Left lung (tissue), 4 donors: ENCODE measurements at regions not wholly inside any gene's neighbourhood (a gene's known extent, or its start where the extent isn't known, plus 50 kb on each side); places are given as distances from the start of the nearest gene placed in this dataset.
"Not testable (repeated sequence)": the region's sequence is repeated elsewhere in the genome, so short reads cannot be mapped to it uniquely, and the experiment has no call there.

Experiments used
- ATAC-seq: fragments of 200-7000 bp; cut with Tn5 transposase; one replicate; pipeline ENCODE4 v1.9.1; 2020; ENCODE audit warnings: moderate library complexity
- DNase-seq, 4 donors: peaks; one replicate each; pipeline ENCODE4 v3.0.0-alpha.2; 2013 to 2020
- H3K27ac ChIP-seq, 2 donors: fragments of 200-600 bp; sonication (generic) in 1 of 2; one replicate each; pipeline versions ENCODE4 v1.5.0 to v1.8.0; 2020 to 2021
- H3K27me3 ChIP-seq, 2 donors: fragments of 200-600 bp; sonication (generic) in 1 of 2; one replicate each; pipeline versions ENCODE4 v1.5.0 to v1.8.0; 2020 to 2021
- H3K36me3 ChIP-seq, 2 donors: fragments of 200-600 bp; sonication (generic) in 1 of 2; one replicate each; pipeline versions ENCODE4 v1.5.0 to v1.8.0; 2020 to 2021
- H3K4me1 ChIP-seq, 2 donors: fragments of 200-600 bp; one replicate each; pipeline ENCODE4 v1.8.0; 2021
- H3K4me3 ChIP-seq, 2 donors: fragments of 200-600 bp; sonication (generic) in 1 of 2; one replicate each; pipeline versions ENCODE4 v1.5.0 to v1.8.0; 2020 to 2021; ENCODE audit warnings: mild to moderate bottlenecking in 1 of 2
- H3K9me3 ChIP-seq, 2 donors: fragments of 200-600 bp; sonication (generic) in 1 of 2; one replicate each; pipeline versions ENCODE4 v1.5.0 to v1.8.0; 2020 to 2021
- intact Hi-C, 2 donors: fragments of 100-400 bp; cut with DNase I; formaldehyde crosslinking; loops; one replicate each; pipeline versions ENCODE4 v1.11.2 to v1.14.2; 2022
- TF ChIP-seq, protein P1 (sequence below), 2 donors: fragments of 200-600 bp; sonication (generic) in 1 of 2; IDR thresholded peaks; one replicate each; pipeline versions ENCODE4 v1.5.0 to v1.8.0; 2021; ENCODE audit warnings: antibody characterized with exemption in 2 of 2
- donor health status: DM: no; HTN: yes; CAD: no.
- donor health status: DM: no; HTN: no; CAD: no.

DNA sequence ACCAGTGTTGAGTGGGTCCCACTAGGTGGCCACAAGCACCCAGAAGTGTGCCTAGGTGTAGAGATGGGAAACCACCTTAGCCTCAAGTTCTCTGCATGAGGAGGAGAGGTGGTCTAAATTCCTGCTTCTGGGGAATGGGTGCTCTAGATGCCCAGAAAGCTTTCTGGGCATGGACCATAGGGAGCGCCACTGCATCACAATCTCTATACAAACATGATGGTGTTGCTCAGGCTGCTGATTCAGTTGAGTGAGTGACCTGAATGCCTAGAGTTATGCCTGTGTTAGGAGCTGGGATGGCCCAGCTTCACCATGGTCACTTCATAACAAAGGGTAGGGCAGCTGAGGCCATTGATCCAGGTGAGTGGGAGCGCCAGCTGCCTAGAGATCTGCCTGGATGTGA, 667.9 kb upstream of the ARRDC3 start:
- H3K4me1 ChIP-seq: no peaks in the 10 kb centered on the region
- TF ChIP-seq, protein P1, sequence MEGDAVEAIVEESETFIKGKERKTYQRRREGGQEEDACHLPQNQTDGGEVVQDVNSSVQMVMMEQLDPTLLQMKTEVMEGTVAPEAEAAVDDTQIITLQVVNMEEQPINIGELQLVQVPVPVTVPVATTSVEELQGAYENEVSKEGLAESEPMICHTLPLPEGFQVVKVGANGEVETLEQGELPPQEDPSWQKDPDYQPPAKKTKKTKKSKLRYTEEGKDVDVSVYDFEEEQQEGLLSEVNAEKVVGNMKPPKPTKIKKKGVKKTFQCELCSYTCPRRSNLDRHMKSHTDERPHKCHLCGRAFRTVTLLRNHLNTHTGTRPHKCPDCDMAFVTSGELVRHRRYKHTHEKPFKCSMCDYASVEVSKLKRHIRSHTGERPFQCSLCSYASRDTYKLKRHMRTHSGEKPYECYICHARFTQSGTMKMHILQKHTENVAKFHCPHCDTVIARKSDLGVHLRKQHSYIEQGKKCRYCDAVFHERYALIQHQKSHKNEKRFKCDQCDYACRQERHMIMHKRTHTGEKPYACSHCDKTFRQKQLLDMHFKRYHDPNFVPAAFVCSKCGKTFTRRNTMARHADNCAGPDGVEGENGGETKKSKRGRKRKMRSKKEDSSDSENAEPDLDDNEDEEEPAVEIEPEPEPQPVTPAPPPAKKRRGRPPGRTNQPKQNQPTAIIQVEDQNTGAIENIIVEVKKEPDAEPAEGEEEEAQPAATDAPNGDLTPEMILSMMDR (IDR thresholded peaks at IDR 0.05): no peak
- intact Hi-C loops: no loop called here
- H3K4me3 ChIP-seq: no peak overlapping the region
- peaks cover 0 to 8% of the 10 kb centered on the region in 2 donors for H3K9me3 ChIP-seq
- DNase-seq: no peak
- ATAC-seq: no peak
- no peaks in the 10 kb centered on the region for H3K36me3 ChIP-seq
- H3K27me3 ChIP-seq: no peaks in the 10 kb centered on the region
- H3K27ac ChIP-seq: no peak overlapping the region

DNA sequence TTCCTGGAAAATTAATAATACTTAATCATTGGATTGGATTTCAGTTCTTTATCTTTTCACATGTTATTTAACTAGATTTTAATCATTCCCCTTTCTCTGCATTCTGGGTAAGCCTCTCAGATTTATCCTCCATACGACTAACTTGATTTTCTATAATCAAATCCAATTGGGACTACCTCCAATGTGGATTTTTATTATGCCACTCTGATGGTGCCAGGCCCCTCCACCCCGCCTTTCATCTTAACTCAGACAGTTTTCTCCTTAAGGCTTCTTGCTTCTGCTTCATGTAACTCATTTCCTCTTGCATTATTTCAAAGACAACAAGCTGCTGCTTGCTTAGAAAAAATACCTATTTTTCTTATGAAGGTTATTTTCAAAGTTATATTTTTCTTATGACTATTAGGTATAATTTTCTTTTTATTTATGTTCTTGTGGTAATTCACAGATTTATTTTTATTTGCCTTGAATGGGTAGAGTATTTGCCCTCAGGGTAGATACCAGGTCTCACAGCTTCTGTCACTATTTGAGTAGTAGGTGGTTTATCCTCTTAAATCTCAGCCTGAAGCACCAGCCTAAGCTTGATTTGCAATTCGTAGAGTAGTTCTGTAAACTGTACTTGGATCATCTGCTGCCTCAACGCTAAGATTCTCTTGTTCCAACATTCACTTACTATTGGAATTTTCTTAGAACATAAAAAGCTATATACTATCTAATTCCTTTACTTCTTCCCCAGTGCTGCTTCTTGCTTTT, 659.0 kb upstream of the ARRDC3 start:
- DNase-seq (no peak), ATAC-seq (no peak)
- H3K36me3 ChIP-seq: no peaks in the 10 kb centered on the region
- H3K27ac ChIP-seq: no peak overlapping the region
- TF ChIP-seq, protein P1 (IDR thresholded peaks at IDR 0.05): no peak
- intact Hi-C loops: no loop called here
- no peak overlapping the region for H3K4me3 ChIP-seq
- H3K27me3 ChIP-seq: no peaks in the 10 kb centered on the region
- no peaks in the 10 kb centered on the region for H3K9me3 ChIP-seq
- H3K4me1 ChIP-seq: no peaks in the 10 kb centered on the region

DNA sequence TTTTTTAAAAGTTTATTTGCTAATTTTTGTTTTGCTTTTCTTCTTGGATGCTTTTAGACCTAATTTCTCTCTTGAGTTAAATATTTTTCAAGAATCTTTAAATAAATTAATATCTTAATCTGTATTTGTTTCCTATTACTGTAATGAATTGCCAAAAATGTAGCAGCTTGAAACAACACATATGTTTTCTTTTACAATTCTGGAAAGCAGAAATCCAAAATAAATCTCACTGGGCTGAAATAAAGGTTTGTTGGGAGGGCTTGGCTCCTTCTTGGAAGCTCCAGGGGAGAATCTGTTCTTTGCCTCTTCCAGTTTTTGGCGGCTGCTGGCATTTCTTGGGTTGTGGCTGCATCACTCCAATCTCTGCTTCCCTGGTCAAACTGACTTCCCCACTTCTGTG, 658.1 kb upstream of the ARRDC3 start:
- TF ChIP-seq, protein P1 (IDR thresholded peaks at IDR 0.05): no peak

DNA sequence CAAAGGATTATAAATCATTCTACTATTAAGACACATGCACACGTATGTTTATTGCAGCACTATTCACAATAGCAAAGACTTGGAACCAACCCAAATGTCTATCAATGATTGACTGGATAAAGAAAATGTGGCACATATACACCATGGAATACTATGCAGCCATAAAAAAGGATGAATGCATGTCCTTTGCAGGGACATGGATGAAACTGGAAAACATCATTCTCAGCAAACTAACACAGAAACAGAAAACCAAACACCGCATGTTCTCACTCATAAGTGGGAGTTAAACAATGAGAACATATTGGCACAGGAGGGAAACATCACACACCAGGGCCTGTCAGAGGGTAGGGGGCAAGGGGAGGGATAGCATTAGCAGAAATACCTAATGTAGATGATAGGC, 646.7 kb upstream of the ARRDC3 start:
- intact Hi-C loops, H3K27ac ChIP-seq, ATAC-seq, H3K36me3 ChIP-seq, H3K4me3 ChIP-seq, H3K27me3 ChIP-seq, H3K4me1 ChIP-seq, DNase-seq, H3K9me3 ChIP-seq: not testable (repeated sequence)

More for the DNA sequence above, 658.1 kb upstream of the ARRDC3 start:
- no peak overlapping the region for H3K4me3 ChIP-seq
- H3K36me3 ChIP-seq: no peaks in the 10 kb centered on the region
- H3K27me3 ChIP-seq: no peaks in the 10 kb centered on the region
- no peak overlapping the region for H3K27ac ChIP-seq
- DNase-seq (no peak), ATAC-seq (no peak)
- intact Hi-C loops: no loop called here
- no peaks in the 10 kb centered on the region for H3K9me3 ChIP-seq
- H3K4me1 ChIP-seq: no peaks in the 10 kb centered on the region

DNA sequence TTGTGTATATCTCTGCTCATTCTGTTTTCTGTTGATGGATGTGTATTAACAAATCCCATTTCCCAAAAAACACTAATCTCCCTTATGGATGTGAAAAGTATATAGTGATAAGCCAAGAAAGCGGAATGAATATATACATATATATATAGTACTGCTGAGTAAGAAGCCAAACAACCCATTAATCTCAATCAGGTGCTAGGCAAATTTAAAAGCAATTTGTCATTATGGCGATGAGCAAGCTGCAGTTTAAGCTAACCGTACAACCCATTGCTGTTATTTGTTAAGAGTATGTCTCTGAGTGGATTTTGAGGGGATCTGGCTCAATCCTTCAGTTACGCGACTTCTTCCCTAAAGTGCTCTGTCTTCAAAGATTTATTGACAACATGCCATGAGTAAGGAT, 640.4 kb upstream of the ARRDC3 start:
- no peaks in the 10 kb centered on the region for H3K36me3 ChIP-seq
- intact Hi-C loops: no loop called here
- no peaks in the 10 kb centered on the region for H3K4me1 ChIP-seq
- H3K27ac ChIP-seq: no peak overlapping the region
- ATAC-seq (no peak), DNase-seq (no peak)
- no peaks in the 10 kb centered on the region for H3K9me3 ChIP-seq
- TF ChIP-seq, protein P1 (IDR thresholded peaks at IDR 0.05): no peak
- H3K27me3 ChIP-seq: no peaks in the 10 kb centered on the region
- no peak overlapping the region for H3K4me3 ChIP-seq

DNA sequence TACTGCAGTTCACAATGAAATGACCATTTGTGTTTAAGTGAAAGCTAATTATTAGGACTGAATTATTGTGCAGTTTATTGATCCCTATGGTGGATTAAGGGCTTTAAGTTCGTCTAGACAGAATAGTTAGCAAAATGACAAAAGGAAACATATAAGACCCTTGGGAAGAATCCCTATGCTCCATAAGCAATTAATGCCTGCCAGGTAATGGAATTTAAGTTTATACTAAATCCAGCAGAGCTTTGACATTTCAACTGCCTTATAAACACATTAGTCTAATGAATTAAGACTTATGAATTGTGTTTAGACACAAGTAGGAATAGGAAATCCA, 640.0 kb upstream of the ARRDC3 start:
- no peaks in the 10 kb centered on the region for H3K4me1 ChIP-seq
- no peaks in the 10 kb centered on the region for H3K36me3 ChIP-seq
- no peak overlapping the region for H3K27ac ChIP-seq
- intact Hi-C loops: no loop called here
- TF ChIP-seq, protein P1 (IDR thresholded peaks at IDR 0.05): no peak
- DNase-seq: no peak
- ATAC-seq: no peak
- no peaks in the 10 kb centered on the region for H3K9me3 ChIP-seq
- no peaks in the 10 kb centered on the region for H3K27me3 ChIP-seq
- no peak overlapping the region for H3K4me3 ChIP-seq
